Choroid plexus epithelial cell (primary cell): ENCODE measurements at regions not wholly inside any gene's neighbourhood (a gene's known extent, or its start where the extent isn't known, plus 50 kb on each side); places are given as distances from the start of the nearest gene placed in this dataset.
"Not testable (repeated sequence)": the region's sequence is repeated elsewhere in the genome, so short reads cannot be mapped to it uniquely, and the experiment has no call there.

ENCODE experiments used
- DNase-seq: peaks from one replicate; pipeline ENCODE4 v3.0.0-alpha.2; 2010; ENCODE audit warnings: low read depth
- H3K4me3 ChIP-seq: 2 replicates; pipeline ENCODE4 v1.5.1; 2011; ENCODE audit warnings: low read depth, mild to moderate bottlenecking, control low read depth, low read length, moderate library complexity
- CTCF ChIP-seq: conservative IDR thresholded peaks from 2 replicates; pipeline ENCODE4 v1.5.1; 2011; ENCODE audit warnings: low read depth, mild to moderate bottlenecking, control low read depth, inconsistent platforms, low read length, moderate library complexity

- no peak for TF ChIP-seq CTCF
- DNase-seq: no peak
- H3K4me3 ChIP-seq: no peak overlapping the region
Measured at GRCh38 chr15:91413142-91413541, 313.1 kb downstream of the SV2B start.

GRCh38 chr15:91414124-91414523 lies 314.1 kb downstream of the SV2B start:
- TF ChIP-seq CTCF: no peak
- H3K4me3 ChIP-seq: no peak overlapping the region
- no peak for DNase-seq

- H3K4me3 ChIP-seq, DNase-seq: not testable (repeated sequence)
Measured at GRCh38 chr15:91415258-91415657, 315.2 kb downstream of the SV2B start.

GRCh38 chr15:91420689-91421088 lies 320.6 kb downstream of the SV2B start:
- no peak for DNase-seq
- TF ChIP-seq CTCF: no peak
- H3K4me3 ChIP-seq: no peak overlapping the region

- no peak for DNase-seq
- no peak for TF ChIP-seq CTCF
- H3K4me3 ChIP-seq: no peak overlapping the region
Measured at GRCh38 chr15:91422797-91423196, 322.7 kb downstream of the SV2B start.

- DNase-seq: no peak
- no peak for TF ChIP-seq CTCF
- H3K4me3 ChIP-seq: no peak overlapping the region
Measured at GRCh38 chr15:91424001-91424400, 323.9 kb downstream of the SV2B start.

GRCh38 chr15:91426412-91426811 lies 326.4 kb downstream of the SV2B start:
- no peak for DNase-seq
- no peak overlapping the region for H3K4me3 ChIP-seq
- no peak for TF ChIP-seq CTCF

GRCh38 chr15:91429973-91430372 lies 329.9 kb downstream of the SV2B start:
- no peak for DNase-seq
- H3K4me3 ChIP-seq: no peak overlapping the region
- TF ChIP-seq CTCF: no peak
